GM18498 (cell line): ENCODE measurements at regions not wholly inside any gene's neighbourhood (a gene's known extent, or its start where the extent isn't known, plus 50 kb on each side); places are given as distances from the start of the nearest gene placed in this dataset.
"Not testable (repeated sequence)": the region's sequence is repeated elsewhere in the genome, so short reads cannot be mapped to it uniquely, and the experiment has no call there.

Experiments
- ATAC-seq: cut with Tn5 transposase; IDR thresholded peaks from one replicate; pipeline ENCODE4 v1.9.1; 2021; ENCODE audit warnings: mild to moderate bottlenecking, moderate library complexity; ENCODE audit not compliant: unreplicated experiment

- ATAC-seq: no peak
These were observed 169.2 kb downstream of the LNPK start for GRCh38 chr2:175832866-175833265.

GRCh38 chr2:175829741-175830140 lies 172.3 kb downstream of the LNPK start:
- no peak for ATAC-seq

DNA sequence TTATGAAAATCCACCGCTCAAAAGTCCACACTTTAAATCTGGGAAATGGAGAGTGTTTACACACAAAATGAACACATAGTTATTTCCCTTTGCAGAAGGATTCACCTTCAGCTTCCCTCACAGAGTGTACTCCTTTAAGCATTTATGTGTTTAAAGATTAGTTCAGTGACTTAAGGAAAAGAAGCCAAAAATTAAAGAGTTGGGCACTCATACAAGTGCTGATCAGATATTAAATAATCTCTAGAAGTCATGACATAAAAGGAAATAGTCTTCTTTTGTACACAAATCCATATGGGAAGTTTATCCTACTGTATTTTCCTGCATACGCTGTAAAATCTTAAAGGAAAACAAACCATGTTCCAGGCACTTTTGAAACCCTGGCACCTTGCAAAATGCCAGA lies 174.2 kb downstream of the LNPK start:
- no peak for ATAC-seq

GRCh38 chr2:175824243-175824642 lies 177.8 kb downstream of the LNPK start:
- ATAC-seq: no peak

DNA sequence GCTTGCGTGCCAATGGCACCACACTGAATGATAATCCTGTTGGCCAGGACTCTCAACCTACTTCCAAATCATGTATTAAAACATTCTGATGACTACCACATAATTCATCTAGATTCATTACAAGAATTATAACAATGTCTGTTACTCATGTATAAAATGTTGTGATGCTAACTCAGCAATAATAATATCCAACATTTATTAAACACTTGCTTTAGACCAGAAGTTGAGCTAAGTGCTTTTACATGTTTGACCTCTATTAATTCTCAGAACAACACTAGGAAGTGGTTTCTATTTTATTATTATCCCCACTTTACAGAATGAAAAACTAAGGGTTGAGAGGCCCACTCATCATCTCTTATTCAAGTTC lies 178.4 kb downstream of the LNPK start:
- no peak for ATAC-seq

DNA sequence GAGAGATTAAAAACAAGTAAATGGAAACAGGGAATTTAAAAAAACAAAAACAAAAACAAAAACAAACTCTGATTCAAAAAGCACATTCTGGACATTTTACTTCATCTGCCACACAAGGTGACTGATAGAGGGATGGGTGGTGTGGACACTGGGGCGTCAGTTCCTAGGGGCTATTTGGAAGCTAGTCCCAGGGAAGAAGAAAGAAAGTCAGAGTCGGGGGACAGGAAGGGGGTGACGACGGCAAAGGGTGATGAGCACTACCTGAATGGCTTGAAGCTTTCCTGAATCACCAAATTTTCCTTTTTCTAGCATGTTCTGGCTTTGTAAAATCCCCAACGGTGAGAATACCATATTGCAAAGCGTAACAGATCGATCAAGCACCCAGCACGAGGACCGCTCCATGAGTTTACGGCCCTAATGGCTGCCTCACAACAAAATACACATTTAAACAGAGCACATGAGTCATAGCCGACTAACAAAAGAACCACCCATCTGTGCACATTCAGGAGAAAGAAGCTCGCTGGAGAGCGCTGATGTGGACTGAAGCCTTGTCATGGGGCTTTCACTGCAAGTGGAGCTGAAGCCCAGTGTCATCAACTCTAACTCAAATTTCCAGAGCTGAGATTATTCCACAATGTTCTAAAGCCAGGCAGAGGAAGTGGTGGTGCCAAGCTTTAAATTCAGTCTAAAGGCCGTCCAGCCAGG lies 178.9 kb downstream of the LNPK start:
- no peak for ATAC-seq

- no peak for ATAC-seq
These were observed 184.8 kb downstream of the LNPK start for GRCh38 chr2:175817221-175817620.

- ATAC-seq: no peak
These were observed 186.5 kb downstream of the LNPK start for GRCh38 chr2:175815537-175815936.

GRCh38 chr2:175811971-175812370 lies 190.1 kb downstream of the LNPK start:
- no peak for ATAC-seq

- no peak for ATAC-seq
These were observed 193.2 kb downstream of the LNPK start for GRCh38 chr2:175808858-175809257.

GRCh38 chr2:175808078-175808477 lies 194.0 kb downstream of the LNPK start:
- ATAC-seq: no peak

DNA sequence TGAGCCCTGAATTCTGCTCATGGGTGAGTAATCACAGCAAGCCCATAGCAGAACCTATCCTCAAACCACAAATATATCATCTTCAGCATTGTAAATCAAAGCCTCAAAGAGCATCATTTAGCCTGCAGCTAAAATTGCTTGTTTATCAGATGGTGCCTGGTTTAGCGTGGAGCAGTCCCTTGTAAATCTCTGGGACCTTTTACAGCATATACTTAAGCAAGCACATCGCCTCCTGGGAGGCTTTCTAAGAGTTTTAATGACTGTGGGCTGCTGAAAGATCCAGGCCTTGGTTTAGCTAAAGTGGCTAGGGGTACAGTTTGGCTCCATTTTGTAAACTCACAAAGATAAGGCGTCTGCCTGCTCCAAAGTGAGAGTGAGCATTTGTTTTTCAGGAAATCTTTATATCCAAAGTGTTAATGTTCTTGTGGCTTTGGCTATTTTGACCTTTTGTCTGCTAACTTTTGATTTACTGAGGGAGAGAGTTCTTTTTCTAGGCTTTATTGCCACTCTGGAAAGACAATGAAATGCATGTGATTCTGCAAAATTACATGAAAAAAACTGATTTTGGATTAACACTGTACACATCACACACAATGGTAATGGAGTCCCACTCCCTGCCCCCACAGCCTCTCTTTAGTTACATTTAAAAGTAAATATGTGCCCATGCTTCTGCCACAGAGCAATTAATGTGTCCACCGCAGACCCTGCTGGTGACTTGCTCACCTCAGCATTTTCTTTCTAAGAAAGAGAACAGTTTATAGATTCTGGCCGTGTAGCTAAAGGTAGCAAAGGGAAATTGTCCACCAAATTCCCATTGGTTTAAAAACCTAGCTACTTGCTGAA lies 194.8 kb downstream of the LNPK start:
- ATAC-seq: no peak

- no peak for ATAC-seq
These were observed 195.5 kb downstream of the LNPK start for GRCh38 chr2:175806570-175806969.

GRCh38 chr2:175806125-175806490 lies 196.0 kb downstream of the LNPK start:
- ATAC-seq: no peak

- no peak for ATAC-seq
These were observed 196.5 kb downstream of the LNPK start for GRCh38 chr2:175805442-175806124.

- ATAC-seq: no peak
These were observed 197.9 kb downstream of the LNPK start for GRCh38 chr2:175804122-175804521.

- not testable (repeated sequence) for ATAC-seq
These were observed 205.6 kb downstream of the LNPK start for GRCh38 chr2:175796422-175796821.

DNA sequence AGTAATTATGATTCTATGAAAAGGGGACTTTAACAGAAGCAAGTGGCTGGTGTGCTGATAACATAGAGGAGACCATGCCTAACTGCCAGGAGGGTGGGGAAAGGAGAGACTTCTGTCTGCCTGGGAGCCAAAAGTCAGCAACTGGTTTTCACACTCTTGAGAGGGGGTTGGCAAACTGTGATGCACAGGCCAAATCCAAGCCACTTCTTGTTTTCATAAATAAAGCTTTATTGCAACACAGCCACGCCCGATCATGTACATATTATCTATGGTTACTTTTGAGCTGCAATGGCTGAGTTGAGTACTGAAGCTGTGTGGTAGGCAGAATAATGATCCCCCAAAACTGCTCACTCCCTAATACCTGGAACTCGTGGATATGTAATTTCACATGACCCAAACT lies 208.4 kb downstream of the LNPK start:
- ATAC-seq: no peak

- no peak for ATAC-seq
These were observed 209.2 kb downstream of the LNPK start for GRCh38 chr2:175792881-175793280.

- no peak for ATAC-seq
These were observed 209.9 kb downstream of the LNPK start for GRCh38 chr2:175792199-175792598.

DNA sequence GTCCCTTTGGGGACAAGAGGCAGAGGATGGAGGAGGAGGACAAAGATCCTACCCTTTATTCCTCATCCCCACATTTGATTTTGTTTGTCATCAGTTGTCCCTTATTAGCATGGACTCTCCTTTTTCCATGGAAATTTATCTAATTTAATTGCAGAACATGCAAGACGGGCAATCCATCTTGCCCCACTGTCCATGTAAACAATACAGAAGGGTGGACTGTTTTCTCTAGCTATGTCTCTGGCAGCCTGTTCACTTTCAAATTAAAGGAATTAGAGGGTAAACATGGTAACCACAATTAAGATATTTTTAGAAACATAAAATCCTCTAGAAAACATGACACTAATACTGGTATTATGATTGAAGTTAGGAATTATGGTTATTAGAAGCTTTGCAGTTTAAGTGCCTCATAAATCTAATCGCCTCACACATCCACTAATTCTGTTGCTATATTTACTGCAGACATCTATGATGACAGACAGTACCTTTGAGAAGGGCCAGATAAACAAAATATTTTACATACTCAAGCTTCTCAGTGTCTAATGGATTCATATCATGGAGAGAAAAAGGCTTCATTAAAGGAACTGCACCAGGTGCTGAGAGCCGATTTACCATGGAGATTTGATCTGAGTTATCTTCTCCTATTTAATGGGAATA lies 215.5 kb downstream of the LNPK start:
- ATAC-seq: no peak
